Stomach smooth muscle (tissue), 2 donors: ENCODE measurements at regions not wholly inside any gene's neighbourhood (a gene's known extent, or its start where the extent isn't known, plus 50 kb on each side); places are given as distances from the start of the nearest gene placed in this dataset.

Experiments used
- H3K27ac ChIP-seq: one replicate; pipeline ENCODE4 v1.7.0; 2013; ENCODE audit warnings: mild to moderate bottlenecking, low read length, inconsistent platforms
- H3K27me3 ChIP-seq, 2 donors: one replicate each; pipeline ENCODE4 v1.7.0; 2013; ENCODE audit warnings: low read length in 2 of 2; ENCODE audit not compliant: insufficient read depth in 2 of 2, control insufficient read depth in 1 of 2
- H3K36me3 ChIP-seq, 2 donors: one replicate each; pipeline ENCODE4 v1.7.0; 2013; ENCODE audit warnings: low read length in 2 of 2; ENCODE audit not compliant: control insufficient read depth in 2 of 2, insufficient read depth in 2 of 2
- H3K4me1 ChIP-seq: one replicate; pipeline ENCODE4 v1.7.0; 2013; ENCODE audit warnings: low read length; ENCODE audit not compliant: control insufficient read depth, insufficient read depth
- H3K4me3 ChIP-seq, 2 donors: one replicate each; pipeline ENCODE4 v1.7.0; 2013; ENCODE audit warnings: low read length in 2 of 2
- H3K9ac ChIP-seq, 2 donors: one replicate each; pipeline ENCODE4 v1.7.0; 2013; ENCODE audit warnings: low read length in 2 of 2, mild to moderate bottlenecking in 1 of 2
- H3K9me3 ChIP-seq, 2 donors: one replicate each; pipeline ENCODE4 v1.7.0; 2013; ENCODE audit warnings: low read length in 2 of 2; ENCODE audit not compliant: control insufficient read depth in 2 of 2
- donor health status: healthy.
- donor health status: Pancreatic carcinoma.

GRCh38 chr9:567747-568305 is 273.7 kb upstream of the DMRT1 start:
- Histone ChIP-seq H3K27ac (no peak overlapping the region), H3K36me3 (no peaks in the 10 kb centered on the region), H3K9ac (no peak overlapping the region), H3K9me3 (no peaks in the 10 kb centered on the region), H3K4me1 (peaks cover 5% of the 10 kb centered on the region), H3K4me3 (no peak overlapping the region), H3K27me3 (no peaks in the 10 kb centered on the region)

- H3K36me3 ChIP-seq, result no peaks in the 10 kb centered on the region
- H3K9ac ChIP-seq, result no peak overlapping the region
- no peaks in the 10 kb centered on the region for H3K9me3 ChIP-seq
- H3K27ac ChIP-seq, result no peak overlapping the region
- H3K4me3 ChIP-seq, result no peak overlapping the region
- H3K4me1 ChIP-seq, result peaks cover 5% of the 10 kb centered on the region
- H3K27me3 ChIP-seq, result no peaks in the 10 kb centered on the region
Measured at GRCh38 chr9:569296-569695, 272.2 kb upstream of the DMRT1 start.

- Histone ChIP-seq H3K27me3 (no peaks in the 10 kb centered on the region), H3K4me1 (peaks cover 5% of the 10 kb centered on the region), H3K36me3 (no peaks in the 10 kb centered on the region), H3K9me3 (no peaks in the 10 kb centered on the region), H3K9ac (no peak overlapping the region), H3K4me3 (no peak overlapping the region), H3K27ac (no peak overlapping the region)
Measured at GRCh38 chr9:570187-570586, 271.3 kb upstream of the DMRT1 start.

- no peak overlapping the region for H3K4me3 ChIP-seq
- H3K36me3 ChIP-seq, result no peaks in the 10 kb centered on the region
- no peak overlapping the region for H3K27ac ChIP-seq
- no peaks in the 10 kb centered on the region for H3K9me3 ChIP-seq
- H3K4me1 ChIP-seq, result peaks cover 5% of the 10 kb centered on the region
- H3K27me3 ChIP-seq, result no peaks in the 10 kb centered on the region
- no peak overlapping the region for H3K9ac ChIP-seq
Measured at GRCh38 chr9:571066-571465, 270.4 kb upstream of the DMRT1 start.

GRCh38 chr9:571741-572140 is 269.8 kb upstream of the DMRT1 start:
- Histone ChIP-seq H3K27me3 (no peaks in the 10 kb centered on the region), H3K36me3 (no peaks in the 10 kb centered on the region), H3K27ac (no peak overlapping the region), H3K9me3 (no peaks in the 10 kb centered on the region), H3K4me1 (peaks cover 5% of the 10 kb centered on the region), H3K4me3 (no peak overlapping the region), H3K9ac (no peak overlapping the region)

- H3K4me1 ChIP-seq, result peaks cover 5% of the 10 kb centered on the region
- H3K36me3 ChIP-seq, result no peaks in the 10 kb centered on the region
- H3K9me3 ChIP-seq, result no peaks in the 10 kb centered on the region
- H3K4me3 ChIP-seq, result no peak overlapping the region
- no peak overlapping the region for H3K27ac ChIP-seq
- no peak overlapping the region for H3K9ac ChIP-seq
- no peaks in the 10 kb centered on the region for H3K27me3 ChIP-seq
Measured at GRCh38 chr9:573691-574410, 267.6 kb upstream of the DMRT1 start.

GRCh38 chr9:575139-575538 is 266.4 kb upstream of the DMRT1 start:
- no peak overlapping the region for H3K9ac ChIP-seq
- peaks cover 5% of the 10 kb centered on the region for H3K4me1 ChIP-seq

GRCh38 chr9:580652-581342 is 260.7 kb upstream of the DMRT1 start:
- Histone ChIP-seq H3K4me1 (no peaks in the 10 kb centered on the region), H3K4me3 (no peak overlapping the region)

More at GRCh38 chr9:575139-575538, 266.4 kb upstream of the DMRT1 start:
- no peaks in the 10 kb centered on the region for H3K27me3 ChIP-seq
- no peak overlapping the region for H3K27ac ChIP-seq
- H3K9me3 ChIP-seq, result no peaks in the 10 kb centered on the region
- no peak overlapping the region for H3K4me3 ChIP-seq
- no peaks in the 10 kb centered on the region for H3K36me3 ChIP-seq

GRCh38 chr9:581673-582497 is 259.6 kb upstream of the DMRT1 start:
- no peak overlapping the region for H3K27ac ChIP-seq
- no peak overlapping the region for H3K9ac ChIP-seq
- H3K27me3 ChIP-seq, result no peaks in the 10 kb centered on the region
- no peaks in the 10 kb centered on the region for H3K4me1 ChIP-seq
- H3K9me3 ChIP-seq, result no peaks in the 10 kb centered on the region
- H3K4me3 ChIP-seq, result no peak overlapping the region
- no peaks in the 10 kb centered on the region for H3K36me3 ChIP-seq

More at GRCh38 chr9:580652-581342, 260.7 kb upstream of the DMRT1 start:
- Histone ChIP-seq H3K9me3 (no peaks in the 10 kb centered on the region), H3K9ac (no peak overlapping the region), H3K27me3 (no peaks in the 10 kb centered on the region), H3K27ac (no peak overlapping the region), H3K36me3 (no peaks in the 10 kb centered on the region)

GRCh38 chr9:582775-583174 is 258.7 kb upstream of the DMRT1 start:
- Histone ChIP-seq H3K9me3 (no peaks in the 10 kb centered on the region), H3K4me3 (no peak overlapping the region), H3K27me3 (no peaks in the 10 kb centered on the region), H3K27ac (no peak overlapping the region), H3K4me1 (no peaks in the 10 kb centered on the region), H3K9ac (no peak overlapping the region), H3K36me3 (no peaks in the 10 kb centered on the region)
